Mucosa of stomach (tissue), 1 donor: ENCODE measurements at regions not wholly inside any gene's neighbourhood (a gene's known extent, or its start where the extent isn't known, plus 50 kb on each side); places are given as distances from the start of the nearest gene placed in this dataset.

Experiments
- H3K27me3 ChIP-seq: one replicate; pipeline ENCODE4 v1.7.0; 2013; ENCODE audit warnings: mild to moderate bottlenecking, low read length; ENCODE audit not compliant: control insufficient read depth, insufficient read depth
- H3K36me3 ChIP-seq: one replicate; pipeline ENCODE4 v1.7.0; 2013; ENCODE audit warnings: low read length; ENCODE audit not compliant: control insufficient read depth, insufficient read depth
- H3K4me1 ChIP-seq: one replicate; pipeline ENCODE4 v1.7.0; 2013; ENCODE audit warnings: mild to moderate bottlenecking, low read length; ENCODE audit not compliant: control insufficient read depth, insufficient read depth
- H3K4me3 ChIP-seq: one replicate; pipeline ENCODE4 v1.7.0; 2013; ENCODE audit warnings: low read length
- H3K9ac ChIP-seq: one replicate; pipeline ENCODE4 v1.7.0; 2013; ENCODE audit warnings: mild to moderate bottlenecking, low read length, moderate library complexity
- H3K9me3 ChIP-seq: one replicate; pipeline ENCODE4 v1.7.0; 2013; ENCODE audit warnings: mild to moderate bottlenecking, low read length, moderate library complexity; ENCODE audit not compliant: control insufficient read depth
- donor health status: Pancreatic carcinoma.

DNA sequence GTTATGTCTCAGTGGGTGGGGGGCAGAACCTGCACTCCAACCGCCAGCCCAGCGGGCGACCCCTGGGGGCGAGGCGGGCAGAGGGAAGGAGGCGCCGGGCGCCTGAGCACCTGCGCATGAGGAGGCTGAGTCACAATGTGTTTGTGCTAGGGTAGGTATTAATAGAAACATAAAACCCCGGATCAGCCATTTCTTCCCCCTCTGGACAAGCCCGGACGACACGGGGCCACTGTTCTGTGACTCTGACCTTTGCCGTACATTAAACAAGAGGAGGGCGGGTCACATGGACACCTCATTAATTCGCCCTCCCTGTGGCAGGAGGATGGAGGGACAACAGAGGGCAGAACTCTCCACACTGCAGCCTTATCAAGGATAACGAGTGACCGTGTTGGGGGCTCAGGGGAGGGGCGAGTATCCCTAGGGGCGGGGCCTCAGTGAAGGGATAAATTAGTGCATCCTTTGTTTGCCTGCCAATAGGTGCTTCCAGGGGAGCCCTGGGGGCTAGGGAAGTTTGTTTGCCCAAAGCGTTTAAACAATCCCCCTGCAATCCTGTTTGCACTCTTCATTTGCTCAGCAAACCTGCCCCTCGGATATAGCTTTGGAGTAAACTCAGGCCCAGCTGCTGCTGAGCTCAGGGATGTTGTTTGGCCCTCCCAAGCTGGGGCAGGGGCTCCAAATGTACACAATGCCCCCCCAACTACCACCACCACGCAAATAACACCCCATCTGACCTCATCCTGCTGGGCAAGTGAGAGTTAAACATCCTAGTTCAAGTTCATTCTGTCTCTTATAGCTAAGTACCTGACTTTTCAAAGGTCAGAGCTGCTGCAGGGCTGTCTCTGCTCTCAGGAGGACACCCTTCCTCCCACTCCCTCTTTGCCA, 171.2 kb upstream of the GLI2 start:
- Histone ChIP-seq H3K27me3 (peaks cover 17% of the 10 kb centered on the region), H3K4me1 (peaks cover 10% of the 10 kb centered on the region), H3K9me3 (no peaks in the 10 kb centered on the region), H3K9ac (no peak overlapping the region), H3K4me3 (no peak overlapping the region), H3K36me3 (no peaks in the 10 kb centered on the region)

- Histone ChIP-seq H3K4me3 (no peak overlapping the region), H3K27me3 (peaks cover 17% of the 10 kb centered on the region), H3K36me3 (no peaks in the 10 kb centered on the region), H3K9me3 (no peaks in the 10 kb centered on the region), H3K9ac (no peak overlapping the region), H3K4me1 (peaks cover 10% of the 10 kb centered on the region)
Measured at GRCh38 chr2:120565095-120565460, 170.6 kb upstream of the GLI2 start.

GRCh38 chr2:120565929-120566328, 169.7 kb upstream of the GLI2 start:
- Histone ChIP-seq H3K27me3 (peaks cover 13% of the 10 kb centered on the region), H3K36me3 (no peaks in the 10 kb centered on the region), H3K4me3 (no peak overlapping the region), H3K9ac (no peak overlapping the region), H3K9me3 (no peaks in the 10 kb centered on the region), H3K4me1 (peaks cover 11% of the 10 kb centered on the region)

DNA sequence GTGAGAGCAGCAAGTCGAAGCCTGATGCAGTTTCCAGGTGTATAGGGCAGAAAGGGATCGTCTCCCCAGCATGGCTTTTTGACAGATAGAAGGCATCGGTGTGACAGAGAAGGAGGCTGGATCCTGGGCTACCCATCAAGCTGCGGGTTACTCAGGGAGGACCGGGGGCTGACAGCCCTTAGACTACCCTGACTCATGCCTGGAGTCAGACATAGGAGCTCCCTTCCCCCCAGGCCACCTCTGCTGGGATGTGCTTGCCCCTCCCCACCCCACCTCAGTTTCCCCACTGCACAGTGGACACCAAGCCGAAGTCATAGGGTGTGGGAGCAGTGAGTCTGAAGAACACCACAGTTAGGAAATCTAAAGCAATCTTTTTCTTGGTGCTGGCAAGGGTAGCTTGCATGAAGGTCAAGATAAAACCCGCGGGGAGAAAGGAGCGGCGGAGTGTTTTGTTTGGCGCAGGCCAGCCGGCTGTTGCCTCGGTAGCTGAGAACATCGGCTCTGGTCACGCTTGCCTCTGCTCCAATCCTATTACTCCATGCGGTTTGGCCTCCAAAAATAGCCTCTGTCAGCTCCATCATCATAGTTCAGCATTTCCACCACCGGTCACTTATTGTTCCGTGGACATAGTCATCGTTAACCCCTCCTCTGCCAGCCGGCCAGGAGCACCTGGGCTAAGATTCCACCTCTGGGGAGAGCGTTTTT, 169.2 kb upstream of the GLI2 start:
- no peaks in the 10 kb centered on the region for H3K36me3 ChIP-seq
- no peaks in the 10 kb centered on the region for H3K9me3 ChIP-seq
- H3K4me1 ChIP-seq, result peaks cover 17% of the 10 kb centered on the region
- H3K9ac ChIP-seq, result no peak overlapping the region
- H3K4me3 ChIP-seq, result no peak overlapping the region
- peaks cover 12% of the 10 kb centered on the region for H3K27me3 ChIP-seq

DNA sequence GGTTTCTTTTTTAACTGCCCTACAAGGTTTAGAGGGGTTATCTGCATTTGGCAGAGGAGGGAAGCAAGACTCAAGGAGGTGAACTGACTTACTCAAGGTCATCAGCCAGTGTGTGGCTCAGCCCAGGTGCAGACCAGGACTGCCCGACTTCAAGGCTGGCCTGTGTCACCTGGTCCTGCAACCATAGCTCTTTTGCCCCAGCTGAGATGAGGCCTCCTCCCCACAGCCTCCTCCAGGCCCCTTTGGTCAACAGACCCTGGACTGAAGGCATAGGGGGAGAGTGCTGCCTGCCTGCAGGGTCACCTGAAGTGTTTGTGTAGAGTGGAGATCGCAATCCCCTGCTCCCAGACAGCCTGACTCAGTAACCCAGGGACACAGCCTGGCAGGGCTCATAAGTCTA, 168.5 kb upstream of the GLI2 start:
- Histone ChIP-seq H3K36me3 (no peaks in the 10 kb centered on the region), H3K9ac (no peak overlapping the region), H3K4me3 (no peak overlapping the region), H3K9me3 (no peaks in the 10 kb centered on the region), H3K27me3 (peaks cover 12% of the 10 kb centered on the region), H3K4me1 (peaks cover 17% of the 10 kb centered on the region)

DNA sequence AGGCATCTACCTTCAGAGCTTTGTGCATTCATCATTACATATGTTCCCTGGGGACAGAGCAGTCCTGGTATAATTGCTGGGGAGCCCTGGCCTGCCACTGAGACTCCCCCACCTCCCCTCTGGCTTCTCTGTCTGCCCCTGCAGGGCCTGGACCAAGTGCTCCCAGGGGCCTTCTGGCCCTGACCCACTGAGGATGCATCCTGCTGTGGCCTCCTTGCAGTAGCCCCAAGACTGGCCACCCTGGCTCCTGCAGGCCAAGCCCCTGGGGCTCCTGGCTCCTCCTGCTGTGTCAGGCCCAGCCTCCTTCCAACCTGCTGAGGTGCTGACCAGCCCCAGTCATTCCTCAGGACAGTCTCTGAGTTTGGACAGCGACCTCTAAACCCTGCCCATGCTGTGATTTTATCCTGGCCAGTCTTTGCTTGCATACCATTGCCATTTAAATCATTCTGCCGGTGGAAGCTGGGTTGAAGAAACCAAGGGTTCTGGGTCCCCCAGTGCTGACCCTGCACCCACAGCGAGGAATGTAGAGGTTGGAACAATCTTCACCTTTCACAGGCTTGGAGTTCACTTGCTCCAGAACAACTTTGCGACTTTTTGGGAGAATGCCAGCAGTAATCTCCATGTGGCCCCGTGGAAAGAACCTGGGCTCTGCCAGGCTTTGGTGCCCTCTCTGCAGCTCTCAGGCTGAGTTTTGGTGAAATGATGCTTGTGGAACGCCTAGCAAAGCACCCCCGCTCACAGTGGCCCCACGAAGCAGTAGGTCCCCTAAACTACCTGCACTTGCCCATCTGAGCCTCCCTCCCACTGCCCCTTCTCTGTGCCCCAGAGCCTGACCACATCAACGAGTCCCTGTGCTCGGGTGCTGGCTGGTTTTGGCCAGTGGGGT, 167.3 kb upstream of the GLI2 start:
- peaks cover 17% of the 10 kb centered on the region for H3K4me1 ChIP-seq
- H3K4me3 ChIP-seq, result no peak overlapping the region
- no peaks in the 10 kb centered on the region for H3K9me3 ChIP-seq
- H3K36me3 ChIP-seq, result no peaks in the 10 kb centered on the region
- H3K9ac ChIP-seq, result no peak overlapping the region
- H3K27me3 ChIP-seq, result peaks cover 21% of the 10 kb centered on the region

DNA sequence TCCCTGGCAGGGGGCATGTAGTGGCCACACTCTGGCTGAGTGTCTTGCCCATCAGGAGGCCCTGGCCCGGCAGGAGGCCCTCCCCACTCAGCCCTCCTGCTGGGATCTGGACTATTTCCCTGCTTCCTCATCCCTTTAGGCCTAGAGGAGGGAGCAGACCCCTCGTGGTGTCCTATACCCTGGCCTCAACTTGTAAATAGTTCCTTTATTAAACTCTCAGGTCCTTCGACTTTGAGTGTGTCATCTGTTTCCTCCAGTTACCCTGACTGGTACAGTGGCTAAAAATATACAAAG, 166.7 kb upstream of the GLI2 start:
- Histone ChIP-seq H3K9me3 (no peaks in the 10 kb centered on the region), H3K4me3 (no peak overlapping the region), H3K9ac (no peak overlapping the region), H3K4me1 (peaks cover 17% of the 10 kb centered on the region), H3K27me3 (peaks cover 21% of the 10 kb centered on the region), H3K36me3 (no peaks in the 10 kb centered on the region)

DNA sequence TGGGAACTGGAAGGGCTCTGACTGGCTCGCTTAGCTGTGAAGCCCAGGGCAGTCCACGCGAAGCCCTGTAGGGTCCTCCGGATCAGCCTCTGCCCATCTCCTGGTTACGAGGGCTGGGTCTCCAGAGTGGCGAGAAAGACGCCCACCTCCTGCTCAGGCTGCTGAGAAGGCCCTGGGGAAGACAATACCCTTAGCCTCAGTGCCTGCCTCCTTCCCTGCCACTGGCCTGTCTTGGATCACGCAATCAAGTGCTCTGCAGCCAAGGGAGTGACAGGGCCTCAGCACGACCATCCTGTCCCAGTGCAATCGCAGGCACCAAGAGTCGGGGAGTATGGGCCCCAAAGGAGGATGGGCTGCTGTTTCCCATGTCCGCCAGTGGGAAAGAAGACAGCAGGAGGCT, 165.7 kb upstream of the GLI2 start:
- Histone ChIP-seq H3K27me3 (peaks cover 21% of the 10 kb centered on the region), H3K4me1 (peaks cover 13% of the 10 kb centered on the region), H3K36me3 (no peaks in the 10 kb centered on the region), H3K9ac (no peak overlapping the region), H3K9me3 (no peaks in the 10 kb centered on the region), H3K4me3 (no peak overlapping the region)

DNA sequence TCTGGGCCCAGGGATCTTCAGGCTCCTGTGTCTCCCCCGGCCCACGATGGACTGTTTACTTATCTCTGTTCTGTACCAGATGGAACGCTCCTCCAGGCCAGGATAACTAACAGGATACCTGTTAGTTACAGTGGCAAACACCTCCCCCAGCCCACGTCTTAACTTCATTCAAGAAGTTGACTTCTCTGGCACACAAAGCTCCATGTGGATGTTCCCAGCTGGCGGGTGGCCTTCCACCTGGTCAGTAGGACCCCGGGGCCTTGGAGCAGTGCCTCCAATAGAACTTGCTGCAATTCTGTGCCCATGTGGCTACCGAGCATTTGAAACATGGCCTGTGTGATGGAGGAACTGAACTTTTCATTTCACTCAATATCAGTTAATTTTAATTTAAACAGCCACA, 165.1 kb upstream of the GLI2 start:
- Histone ChIP-seq H3K36me3 (no peaks in the 10 kb centered on the region), H3K27me3 (peaks cover 24% of the 10 kb centered on the region), H3K9me3 (no peaks in the 10 kb centered on the region), H3K4me1 (peaks cover 13% of the 10 kb centered on the region), H3K4me3 (no peak overlapping the region), H3K9ac (no peak overlapping the region)

GRCh38 chr2:120571015-120571728, 164.5 kb upstream of the GLI2 start:
- Histone ChIP-seq H3K9me3 (no peaks in the 10 kb centered on the region), H3K4me3 (no peak overlapping the region), H3K4me1 (peaks cover 11% of the 10 kb centered on the region)

DNA sequence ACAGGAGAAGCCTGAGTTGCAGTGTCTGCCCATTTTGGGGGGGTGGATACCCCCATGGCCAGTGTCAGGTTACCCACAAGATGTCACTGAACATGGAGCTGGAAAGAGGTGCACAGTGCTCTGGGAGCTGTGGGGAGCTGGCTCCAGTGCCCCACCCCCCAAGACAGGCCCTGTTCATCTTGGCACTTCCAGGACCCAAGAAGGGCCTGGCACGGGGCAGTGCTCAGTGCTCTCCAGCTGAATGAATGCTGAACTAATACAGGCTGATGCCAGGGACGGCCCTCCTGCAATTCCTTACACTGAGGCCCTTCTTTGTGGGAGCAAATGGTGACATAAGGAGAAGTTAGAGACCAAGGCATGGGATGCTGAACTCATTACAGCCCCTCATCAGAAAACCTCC, 163.4 kb upstream of the GLI2 start:
- Histone ChIP-seq H3K9me3 (no peaks in the 10 kb centered on the region), H3K4me3 (no peak overlapping the region), H3K36me3 (no peaks in the 10 kb centered on the region), H3K4me1 (peaks cover 12% of the 10 kb centered on the region), H3K9ac (no peak overlapping the region), H3K27me3 (peaks cover 33% of the 10 kb centered on the region)

More at GRCh38 chr2:120571015-120571728, 164.5 kb upstream of the GLI2 start:
- Histone ChIP-seq H3K27me3 (peaks cover 29% of the 10 kb centered on the region), H3K9ac (no peak overlapping the region), H3K36me3 (no peaks in the 10 kb centered on the region)
